ENCODE measurements at regions not wholly inside any gene's neighbourhood (a gene's known extent, or its start where the extent isn't known, plus 50 kb on each side); places are given as distances from the start of the nearest gene placed in this dataset.

DNA sequence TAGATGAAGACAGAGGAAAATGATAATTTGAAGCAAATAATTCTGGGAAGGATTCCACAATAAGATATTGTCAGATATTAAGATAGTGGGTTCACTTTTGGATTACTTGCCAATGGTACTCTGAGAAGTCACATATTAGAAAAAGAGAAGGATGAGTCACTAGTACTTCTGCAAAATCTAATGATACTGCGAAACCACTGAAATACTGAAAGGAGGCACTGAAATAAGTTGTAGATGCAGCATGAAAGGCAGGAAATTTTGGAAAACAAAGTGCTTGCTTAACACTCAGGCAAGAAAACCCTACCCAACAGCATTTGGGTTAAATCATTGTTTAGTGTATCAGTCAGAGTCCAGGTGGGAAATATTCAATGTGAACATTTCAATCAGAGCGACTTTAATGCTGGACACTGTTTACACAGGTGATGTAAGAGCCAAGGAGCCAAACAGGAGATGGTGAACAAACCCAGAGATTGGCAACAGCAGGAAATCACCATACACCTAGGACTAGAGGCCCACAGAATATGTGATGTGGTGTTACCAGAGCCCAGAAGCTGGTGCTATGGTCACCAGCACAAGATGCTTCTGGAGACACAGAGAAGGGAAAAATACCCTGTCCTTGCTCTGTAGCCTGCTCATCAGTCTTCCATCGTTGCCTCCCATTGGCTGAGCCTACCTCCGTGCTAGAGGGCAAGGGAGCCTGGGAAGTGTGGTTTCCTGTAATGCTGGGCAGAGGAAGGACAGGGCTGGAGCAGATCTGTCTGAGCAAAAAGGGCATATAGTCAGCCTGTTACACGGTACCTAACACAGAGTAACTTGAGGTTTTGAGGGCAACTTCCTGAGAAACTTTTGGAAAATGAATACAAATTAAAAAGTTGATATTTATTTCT lies 204.7 kb upstream of the ITGA4 start:
- no peak for DNase-seq

DNA sequence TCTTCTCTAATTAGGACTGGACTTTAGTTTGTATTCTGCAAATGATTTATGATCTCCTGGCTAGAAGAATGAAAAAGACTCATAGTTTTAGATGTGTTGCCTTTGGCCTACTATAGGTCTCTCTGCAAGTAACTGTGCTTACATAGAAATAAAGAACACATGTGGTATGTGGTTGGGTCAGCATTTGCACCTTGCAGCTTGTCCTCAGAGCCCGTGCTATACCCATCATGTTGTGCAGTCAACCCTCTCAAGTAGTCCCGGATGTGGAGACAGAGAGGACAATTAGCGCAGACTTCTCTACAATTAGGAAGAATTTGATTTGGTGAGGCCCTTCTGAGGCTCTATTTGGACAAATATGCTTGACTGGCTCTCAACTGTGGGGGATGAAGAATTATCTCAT lies 203.7 kb upstream of the ITGA4 start:
- no peak for DNase-seq

- no peak for DNase-seq
Observed at GRCh38 chr2:181255651-181256050, 201.5 kb upstream of the ITGA4 start.

- DNase-seq: peak; percentile 57
Observed at GRCh38 chr2:181258720-181259119, 198.5 kb upstream of the ITGA4 start.

DNA sequence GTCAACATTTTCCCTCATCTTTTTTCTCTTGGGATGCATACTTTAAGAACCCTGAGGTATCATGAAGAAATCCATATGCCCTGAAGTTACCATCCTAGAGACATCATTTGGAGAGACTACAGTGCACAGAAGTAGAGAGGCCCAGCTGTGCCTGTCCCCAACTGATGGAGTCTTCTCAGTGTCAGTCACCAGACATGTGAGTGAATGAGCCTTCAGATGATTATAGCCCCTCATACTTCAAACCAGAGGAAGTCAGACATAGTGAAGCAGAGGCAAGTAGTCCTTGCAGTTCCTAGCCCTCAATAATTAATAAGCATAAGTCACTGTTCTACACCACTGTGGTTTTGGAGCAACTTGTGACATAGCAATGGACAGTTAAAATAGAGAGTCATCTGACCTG lies 194.4 kb upstream of the ITGA4 start:
- no peak for DNase-seq

DNA sequence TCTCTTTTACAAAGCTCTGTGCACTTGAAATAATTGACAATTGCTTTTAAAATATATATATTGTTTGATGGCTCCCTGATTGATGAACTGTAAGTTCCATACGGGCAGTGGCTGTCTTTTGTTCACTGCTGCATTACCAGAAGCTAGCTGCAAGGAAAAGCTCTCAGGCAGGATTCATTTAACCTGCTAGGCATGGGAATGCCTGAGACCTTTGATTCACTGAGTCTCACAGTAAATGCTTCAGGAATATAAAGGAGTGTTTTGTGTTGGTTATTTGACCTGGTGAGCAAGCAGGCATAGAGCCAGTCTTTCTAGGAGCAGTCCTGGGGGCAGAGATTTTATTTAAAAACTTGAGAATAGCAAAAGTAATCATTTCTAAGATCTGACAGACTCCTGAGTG lies 193.2 kb upstream of the ITGA4 start:
- no peak for DNase-seq

DNA sequence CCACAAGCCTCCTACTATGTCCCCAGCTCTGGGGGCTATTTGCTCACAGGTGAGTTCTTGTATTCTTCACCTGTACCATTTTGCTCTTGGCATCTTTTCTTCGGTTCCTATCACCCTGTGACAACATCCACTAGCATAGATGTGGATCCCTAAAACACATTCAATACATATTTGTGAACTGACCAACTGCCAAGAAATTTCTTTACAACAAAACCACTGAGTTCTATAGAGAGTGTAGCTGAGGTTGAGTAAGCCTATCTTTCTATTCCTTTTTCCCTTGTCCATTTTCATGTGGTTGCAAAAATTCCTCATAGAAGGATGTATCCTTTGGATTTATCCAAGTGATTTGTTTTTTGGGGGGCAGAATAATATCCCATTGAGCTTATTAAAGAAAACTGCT lies 192.7 kb upstream of the ITGA4 start:
- no peak for DNase-seq

- no peak for DNase-seq
Observed at GRCh38 chr2:181266614-181267013, 190.6 kb upstream of the ITGA4 start.

DNA sequence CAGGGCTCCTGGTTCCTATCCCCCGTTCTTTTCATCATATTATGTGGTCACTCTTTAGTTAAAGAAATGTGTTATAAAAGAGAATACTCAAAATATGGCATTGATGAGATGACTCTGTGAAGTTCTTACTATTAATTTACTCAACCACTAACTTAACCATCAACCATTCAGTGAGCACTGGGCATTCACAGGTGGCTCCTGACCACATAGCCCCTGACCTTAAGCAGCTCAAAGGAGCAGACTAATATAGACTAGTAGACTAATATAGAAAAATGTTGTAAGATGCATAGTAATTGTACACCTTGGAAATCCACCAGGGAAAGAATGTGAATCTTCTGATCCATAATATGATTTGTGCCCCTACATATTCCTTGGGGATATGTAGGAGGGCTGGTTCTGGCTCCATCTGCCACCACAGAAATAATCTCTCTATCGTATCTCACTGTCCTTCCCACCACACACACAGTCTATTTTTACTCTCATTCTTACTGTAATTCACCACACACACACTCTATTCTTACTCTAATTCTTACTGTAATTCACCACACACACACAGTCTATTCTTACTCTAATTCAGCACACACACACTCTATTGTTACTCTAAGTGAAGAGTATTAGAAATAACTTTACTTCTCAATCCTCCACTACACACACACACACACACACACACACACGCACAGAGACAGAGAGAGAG lies 188.9 kb upstream of the ITGA4 start:
- DNase-seq: no peak

DNA sequence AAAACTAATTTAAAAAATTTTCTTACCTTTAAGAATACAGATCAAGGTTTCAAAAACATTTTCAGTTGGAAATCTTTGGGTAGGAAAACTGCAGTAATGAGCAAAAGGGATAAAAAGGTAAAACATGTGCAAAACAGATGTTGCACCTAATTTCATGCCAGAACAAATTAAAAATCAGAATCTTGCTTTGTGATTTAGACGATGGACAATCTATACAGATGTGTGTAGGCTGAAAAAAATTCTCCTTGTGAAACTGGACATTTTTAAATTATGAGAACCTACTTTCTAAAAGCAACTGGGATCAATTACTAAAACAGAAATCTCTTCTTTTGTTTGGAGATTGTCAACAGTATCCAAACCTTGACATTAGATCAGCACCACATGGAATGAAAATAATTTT lies 183.2 kb upstream of the ITGA4 start:
- no peak for DNase-seq

GRCh38 chr2:181275643-181276070 lies 181.5 kb upstream of the ITGA4 start:
- no peak for DNase-seq

GRCh38 chr2:181281206-181281832 lies 175.9 kb upstream of the ITGA4 start:
- DNase-seq: peak; percentile 76

DNA sequence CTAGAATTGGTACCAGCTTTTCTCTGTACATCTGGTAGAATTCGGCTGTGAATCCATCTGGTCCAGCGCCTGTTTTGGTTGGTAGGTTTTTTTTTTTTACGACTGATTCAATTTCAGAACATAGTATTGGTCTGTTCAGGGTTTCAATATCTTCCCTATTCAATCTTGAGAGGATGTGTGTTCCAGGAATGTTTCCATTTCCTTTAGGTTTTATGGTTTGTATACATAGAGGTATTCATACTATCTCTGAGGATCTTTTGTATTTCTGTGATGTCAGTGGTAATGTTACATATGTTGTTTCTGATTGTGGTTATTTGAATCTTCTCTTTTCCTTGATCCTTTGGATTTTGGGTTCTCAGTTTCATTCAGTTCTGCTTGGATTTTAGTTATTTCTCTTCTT lies 172.1 kb upstream of the ITGA4 start:
- DNase-seq: no peak

GRCh38 chr2:181289698-181290097 lies 167.5 kb upstream of the ITGA4 start:
- no peak for DNase-seq

GRCh38 chr2:181290182-181290581 lies 167.0 kb upstream of the ITGA4 start:
- no peak for DNase-seq

DNA sequence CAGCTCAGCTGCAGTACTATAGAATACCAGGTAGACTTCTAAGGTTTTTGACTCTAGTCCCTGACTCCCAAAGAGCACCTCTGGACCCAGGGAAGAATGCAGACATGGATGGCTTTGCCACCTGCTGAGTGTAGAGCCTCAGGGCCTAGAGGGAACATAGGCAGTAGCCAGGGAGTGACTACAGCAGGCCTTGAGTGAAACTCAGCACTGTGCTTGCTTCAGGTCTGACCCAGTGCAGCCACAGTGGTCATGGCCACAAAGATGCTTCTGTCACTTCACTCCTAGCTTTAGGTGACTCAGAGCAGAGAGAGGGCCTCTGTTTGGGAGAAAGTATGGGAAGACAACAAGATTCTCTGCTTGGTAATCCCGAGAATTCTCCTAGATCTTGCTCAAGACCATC lies 162.2 kb upstream of the ITGA4 start:
- no peak for DNase-seq

- DNase-seq: no peak
Observed at GRCh38 chr2:181300600-181301291, 156.4 kb upstream of the ITGA4 start.

- no peak for DNase-seq
Observed at GRCh38 chr2:181304011-181304844, 153.0 kb upstream of the ITGA4 start.

GRCh38 chr2:181305301-181306123 lies 151.7 kb upstream of the ITGA4 start:
- DNase-seq: no peak

DNA sequence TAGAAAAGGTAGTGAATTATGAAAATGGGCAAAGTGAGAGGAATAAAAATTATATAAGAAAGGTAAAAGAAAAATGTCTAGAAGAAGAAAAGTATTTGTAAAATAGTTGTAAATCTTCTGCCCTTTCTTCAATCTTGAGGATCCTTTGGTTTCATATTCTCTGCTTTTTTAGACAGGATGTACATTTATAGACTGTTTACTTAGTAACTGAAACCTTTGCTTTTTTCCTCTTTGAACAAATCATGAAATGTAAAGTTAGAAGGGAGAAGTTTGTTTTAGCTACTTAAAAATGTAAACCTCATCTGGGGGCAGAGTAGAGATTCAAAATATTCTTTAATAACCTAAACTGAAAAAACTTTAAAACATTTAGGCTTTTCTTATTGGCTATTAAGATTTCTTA lies 150.4 kb upstream of the ITGA4 start:
- DNase-seq: no peak

DNA sequence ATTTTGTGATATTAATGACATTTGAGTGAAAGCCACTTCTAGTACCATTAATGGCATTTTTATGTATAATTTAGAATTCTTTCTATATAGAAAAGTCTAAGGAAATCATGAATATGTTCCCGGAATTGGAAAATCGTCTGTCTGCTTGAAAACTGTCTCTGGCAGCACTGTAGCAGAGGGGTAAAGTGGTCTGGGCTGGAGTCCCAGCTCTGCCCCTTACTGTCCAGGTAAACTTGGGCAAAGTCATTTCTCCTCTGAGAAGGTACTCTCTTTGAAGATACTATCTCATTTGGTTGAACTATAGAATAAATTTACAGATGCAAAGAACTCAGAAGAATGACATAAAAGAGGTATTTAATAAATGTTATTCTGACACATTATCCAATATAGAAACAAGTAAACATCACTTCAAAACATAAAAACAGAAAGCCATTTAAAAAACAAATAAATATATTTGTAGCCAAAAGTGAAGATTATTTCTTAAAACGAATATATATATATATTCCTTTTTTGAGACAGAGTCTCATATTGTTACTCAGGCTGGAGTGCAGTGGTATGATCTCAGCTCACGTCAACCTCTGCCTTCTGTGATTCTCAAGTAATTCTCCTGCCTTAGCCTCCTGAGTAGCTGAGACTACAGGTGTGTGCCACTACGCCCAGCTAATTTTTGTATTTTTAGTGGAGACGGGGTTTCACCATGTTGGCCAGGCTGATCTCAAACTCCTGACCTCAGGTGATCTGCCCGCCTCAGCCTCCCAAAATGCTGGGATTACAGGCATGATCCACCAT lies 149.8 kb upstream of the ITGA4 start:
- DNase-seq: no peak
